Progenitor cell of endocrine pancreas (in vitro differentiated cells): ENCODE measurements at regions not wholly inside any gene's neighbourhood (a gene's known extent, or its start where the extent isn't known, plus 50 kb on each side); places are given as distances from the start of the nearest gene placed in this dataset.
"Not testable (repeated sequence)": the region's sequence is repeated elsewhere in the genome, so short reads cannot be mapped to it uniquely, and the experiment has no call there.

ENCODE experiments used
- DNase-seq: peaks from one replicate; pipeline ENCODE4 v3.0.0; 2021; ENCODE audit warnings: low spot score; ENCODE audit not compliant: unreplicated experiment
- H3K27ac Mint-ChIP-seq: 2 replicates; pipeline ENCODE4 v1.8.0; 2021; ENCODE audit warnings: mild to moderate bottlenecking, moderate library complexity, mixed read lengths
- H3K27me3 Mint-ChIP-seq: 2 replicates; pipeline ENCODE4 v1.8.0; 2021; ENCODE audit warnings: mixed read lengths
- H3K36me3 Mint-ChIP-seq: 2 replicates; pipeline ENCODE4 v1.8.0; 2022; ENCODE audit warnings: mixed read lengths; ENCODE audit not compliant: insufficient read depth
- H3K4me1 Mint-ChIP-seq: 2 replicates; pipeline ENCODE4 v1.8.0; 2021; ENCODE audit warnings: low read depth, mixed read lengths
- H3K4me3 Mint-ChIP-seq: 2 replicates; pipeline ENCODE4 v1.8.0; 2021; ENCODE audit warnings: low read depth, mild to moderate bottlenecking, moderate library complexity, mixed read lengths
- H3K9me3 Mint-ChIP-seq: 2 replicates; pipeline ENCODE4 v1.8.0; 2021; ENCODE audit warnings: low read depth, mixed read lengths
- CTCF ChIP-seq: fragments of 200-600 bp; sonication (generic); IDR thresholded peaks from one replicate; pipeline ENCODE4 v1.5.0; 2021; ENCODE audit warnings: antibody characterized with exemption, mild to moderate bottlenecking; ENCODE audit not compliant: unreplicated experiment

- H3K27me3 Mint-ChIP-seq: no peaks in the 10 kb centered on the region
These were observed 246.1 kb upstream of the CYRIA start for GRCh38 chr2:16911746-16912145.

GRCh38 chr2:16908656-16909055 is 243.0 kb upstream of the CYRIA start:
- no peak overlapping the region for H3K27ac Mint-ChIP-seq
- no peaks in the 10 kb centered on the region for H3K36me3 Mint-ChIP-seq

More at GRCh38 chr2:16911746-16912145, 246.1 kb upstream of the CYRIA start:
- TF ChIP-seq CTCF: no peak
- DNase-seq: no peak
- Mint-ChIP-seq H3K4me3 (no peak overlapping the region), H3K36me3 (no peaks in the 10 kb centered on the region), H3K9me3 (no peaks in the 10 kb centered on the region), H3K27ac (no peak overlapping the region), H3K4me1 (peaks cover 7% of the 10 kb centered on the region)

GRCh38 chr2:16907645-16908282 is 242.1 kb upstream of the CYRIA start:
- Mint-ChIP-seq H3K36me3 (no peaks in the 10 kb centered on the region), H3K9me3 (peaks cover 6% of the 10 kb centered on the region), H3K27me3 (no peaks in the 10 kb centered on the region), H3K4me3 (no peak overlapping the region), H3K27ac (no peak overlapping the region), H3K4me1 (no peaks in the 10 kb centered on the region)
- DNase-seq: no peak
- TF ChIP-seq CTCF: no peak

More at GRCh38 chr2:16908656-16909055, 243.0 kb upstream of the CYRIA start:
- Mint-ChIP-seq H3K4me1 (no peaks in the 10 kb centered on the region), H3K9me3 (peaks cover 6% of the 10 kb centered on the region), H3K4me3 (no peak overlapping the region), H3K27me3 (no peaks in the 10 kb centered on the region)
- no peak for DNase-seq
- no peak for TF ChIP-seq CTCF

- not testable (repeated sequence) for H3K27ac Mint-ChIP-seq, H3K4me1 Mint-ChIP-seq, H3K4me3 Mint-ChIP-seq, H3K9me3 Mint-ChIP-seq, H3K27me3 Mint-ChIP-seq, DNase-seq, H3K36me3 Mint-ChIP-seq
These were observed 239.7 kb upstream of the CYRIA start for GRCh38 chr2:16905325-16905724.

- Mint-ChIP-seq H3K27me3 (no peaks in the 10 kb centered on the region), H3K9me3 (peaks cover 6% of the 10 kb centered on the region), H3K4me1 (no peaks in the 10 kb centered on the region), H3K36me3 (no peaks in the 10 kb centered on the region), H3K27ac (no peak overlapping the region), H3K4me3 (no peak overlapping the region)
- no peak for DNase-seq
- peak; percentile 74 for TF ChIP-seq CTCF
These were observed 234.9 kb upstream of the CYRIA start for GRCh38 chr2:16900405-16901025.

- no peak for TF ChIP-seq CTCF
- Mint-ChIP-seq H3K27ac (no peak overlapping the region), H3K27me3 (no peaks in the 10 kb centered on the region), H3K4me3 (no peak overlapping the region), H3K4me1 (no peaks in the 10 kb centered on the region), H3K9me3 (peaks cover 6% of the 10 kb centered on the region), H3K36me3 (no peaks in the 10 kb centered on the region)
- DNase-seq: no peak
These were observed 234.3 kb upstream of the CYRIA start for GRCh38 chr2:16899958-16900357.
